Chondrocyte (in vitro differentiated cells): ENCODE measurements at regions not wholly inside any gene's neighbourhood (a gene's known extent, or its start where the extent isn't known, plus 50 kb on each side); places are given as distances from the start of the nearest gene placed in this dataset.
"Not testable (repeated sequence)": the region's sequence is repeated elsewhere in the genome, so short reads cannot be mapped to it uniquely, and the experiment has no call there.

Source experiments
- DNase-seq: peaks from one replicate; pipeline ENCODE4 v3.0.0; 2021; ENCODE audit warnings: mixed read lengths, low spot score
- H3K27ac Mint-ChIP-seq: one replicate; pipeline ENCODE4 v1.8.0; 2021; ENCODE audit warnings: mild to moderate bottlenecking, moderate library complexity, mixed read lengths; ENCODE audit not compliant: unreplicated experiment
- H3K27me3 Mint-ChIP-seq: 2 replicates; pipeline ENCODE4 v1.8.0; 2021; ENCODE audit warnings: low read depth, mixed read lengths
- H3K36me3 Mint-ChIP-seq: 2 replicates; pipeline ENCODE4 v1.8.0; 2021; ENCODE audit warnings: low read depth, mixed read lengths
- H3K4me1 Mint-ChIP-seq: 2 replicates; pipeline ENCODE4 v1.8.0; 2021; ENCODE audit warnings: low read depth, mild to moderate bottlenecking, mixed read lengths
- H3K4me3 Mint-ChIP-seq: one replicate; pipeline ENCODE4 v1.8.0; 2021; ENCODE audit warnings: mild to moderate bottlenecking, moderate library complexity, mixed read lengths; ENCODE audit not compliant: unreplicated experiment
- H3K9me3 Mint-ChIP-seq: 2 replicates; pipeline ENCODE4 v1.8.0; 2021; ENCODE audit warnings: low read depth, mixed read lengths
- CTCF ChIP-seq: fragments of 200-600 bp; sonication (generic); IDR thresholded peaks from 2 replicates; pipeline ENCODE4 v1.5.0; 2021; ENCODE audit warnings: antibody characterized with exemption, mild to moderate bottlenecking, moderate library complexity

- Mint-ChIP-seq H3K9me3 (no peaks in the 10 kb centered on the region), H3K4me3 (no peak overlapping the region), H3K36me3 (no peaks in the 10 kb centered on the region), H3K4me1 (peaks cover 7% of the 10 kb centered on the region), H3K27me3 (no peaks in the 10 kb centered on the region), H3K27ac (peak overlapping the region; percentile 55)
- no peak for TF ChIP-seq CTCF
- no peak for DNase-seq
These were observed 555.1 kb upstream of the ADAMTS16 start for GRCh38 chr5:4584982-4585381.

GRCh38 chr5:4613440-4613839 lies 526.7 kb upstream of the ADAMTS16 start:
- H3K27me3 Mint-ChIP-seq: peaks cover 2% of the 10 kb centered on the region

GRCh38 chr5:4614088-4614487 lies 526.0 kb upstream of the ADAMTS16 start:
- Mint-ChIP-seq H3K36me3 (no peaks in the 10 kb centered on the region), H3K27me3 (no peaks in the 10 kb centered on the region), H3K27ac (no peak overlapping the region), H3K4me1 (no peaks in the 10 kb centered on the region), H3K9me3 (peaks cover 4% of the 10 kb centered on the region), H3K4me3 (no peak overlapping the region)
- TF ChIP-seq CTCF: no peak
- no peak for DNase-seq

More at GRCh38 chr5:4613440-4613839, 526.7 kb upstream of the ADAMTS16 start:
- DNase-seq: no peak
- H3K4me1 Mint-ChIP-seq: no peaks in the 10 kb centered on the region
- no peak overlapping the region for H3K27ac Mint-ChIP-seq
- peaks cover 2% of the 10 kb centered on the region for H3K36me3 Mint-ChIP-seq
- no peak overlapping the region for H3K4me3 Mint-ChIP-seq
- peaks cover 10% of the 10 kb centered on the region for H3K9me3 Mint-ChIP-seq
- TF ChIP-seq CTCF: no peak

GRCh38 chr5:4615369-4615768 lies 524.8 kb upstream of the ADAMTS16 start:
- H3K9me3 Mint-ChIP-seq, H3K36me3 Mint-ChIP-seq, H3K27ac Mint-ChIP-seq, DNase-seq, H3K27me3 Mint-ChIP-seq, H3K4me1 Mint-ChIP-seq: not testable (repeated sequence)
- H3K4me3 Mint-ChIP-seq: peak overlapping the region; percentile 31

- peaks cover 16% of the 10 kb centered on the region for H3K9me3 Mint-ChIP-seq
- no peak for DNase-seq
- H3K27ac Mint-ChIP-seq: no peak overlapping the region
- H3K27me3 Mint-ChIP-seq: peaks cover 2% of the 10 kb centered on the region
- no peak for TF ChIP-seq CTCF
- no peak overlapping the region for H3K4me3 Mint-ChIP-seq
- no peaks in the 10 kb centered on the region for H3K4me1 Mint-ChIP-seq
- no peaks in the 10 kb centered on the region for H3K36me3 Mint-ChIP-seq
These were observed 514.8 kb upstream of the ADAMTS16 start for GRCh38 chr5:4625206-4625896.

- Mint-ChIP-seq H3K4me3 (no peak overlapping the region), H3K9me3 (peaks cover 16% of the 10 kb centered on the region), H3K4me1 (no peaks in the 10 kb centered on the region)
These were observed 513.0 kb upstream of the ADAMTS16 start for GRCh38 chr5:4627131-4627530.

More at GRCh38 chr5:4627131-4627530, 513.0 kb upstream of the ADAMTS16 start:
- no peak overlapping the region for H3K27ac Mint-ChIP-seq
- H3K27me3 Mint-ChIP-seq: peaks cover 2% of the 10 kb centered on the region
- no peak for TF ChIP-seq CTCF
- no peak for DNase-seq
- no peaks in the 10 kb centered on the region for H3K36me3 Mint-ChIP-seq
